ENCODE measurements at regions not wholly inside any gene's neighbourhood (a gene's known extent, or its start where the extent isn't known, plus 50 kb on each side); places are given as distances from the start of the nearest gene placed in this dataset.
"Not testable (repeated sequence)": the region's sequence is repeated elsewhere in the genome, so short reads cannot be mapped to it uniquely, and the experiment has no call there.

DNA sequence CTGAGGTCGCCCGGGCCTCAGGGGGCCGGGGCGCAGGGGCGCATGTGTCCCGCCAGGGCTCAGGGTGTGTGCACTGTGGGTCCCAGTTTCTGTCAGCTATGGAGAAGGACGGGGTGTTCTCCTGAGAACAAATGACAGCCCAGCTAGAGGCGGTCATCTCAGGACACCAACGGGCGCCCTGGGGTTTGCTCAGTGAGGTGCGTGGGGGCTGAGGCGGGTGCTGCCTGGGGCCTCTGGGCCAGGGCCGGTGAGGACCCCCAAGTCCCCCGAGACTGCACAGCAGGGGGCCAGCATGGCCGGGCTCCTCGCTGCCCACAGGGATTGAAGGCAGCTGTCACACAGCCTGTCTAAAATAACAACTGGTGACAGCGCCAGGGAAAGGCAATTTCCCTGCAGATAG is 808.8 kb upstream of the SOX11 start:
- DNase-seq: no peak

DNA sequence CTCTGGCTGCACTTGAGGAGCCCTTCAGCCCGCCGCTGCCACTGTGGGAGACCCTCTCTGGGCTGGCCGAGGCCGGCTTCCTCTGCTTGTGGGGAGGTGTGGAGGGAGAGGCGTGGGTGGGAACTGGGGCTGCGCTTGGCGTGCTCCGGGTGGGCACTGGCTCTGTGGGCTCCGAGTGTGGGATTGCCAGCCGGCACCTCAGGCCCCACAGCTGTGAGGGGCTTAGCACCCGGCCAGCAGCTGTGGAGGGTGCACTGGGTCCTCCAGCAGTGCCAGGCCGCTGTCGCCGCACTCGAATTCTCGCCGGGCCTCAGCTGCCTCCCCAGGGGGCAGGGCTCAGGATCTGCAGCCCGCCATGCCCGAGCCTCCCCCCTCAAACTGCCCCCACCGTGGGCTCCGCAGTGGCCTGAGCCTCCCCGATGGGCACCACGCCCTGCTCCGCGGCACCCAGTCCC is 808.0 kb upstream of the SOX11 start:
- no peak for DNase-seq

DNA sequence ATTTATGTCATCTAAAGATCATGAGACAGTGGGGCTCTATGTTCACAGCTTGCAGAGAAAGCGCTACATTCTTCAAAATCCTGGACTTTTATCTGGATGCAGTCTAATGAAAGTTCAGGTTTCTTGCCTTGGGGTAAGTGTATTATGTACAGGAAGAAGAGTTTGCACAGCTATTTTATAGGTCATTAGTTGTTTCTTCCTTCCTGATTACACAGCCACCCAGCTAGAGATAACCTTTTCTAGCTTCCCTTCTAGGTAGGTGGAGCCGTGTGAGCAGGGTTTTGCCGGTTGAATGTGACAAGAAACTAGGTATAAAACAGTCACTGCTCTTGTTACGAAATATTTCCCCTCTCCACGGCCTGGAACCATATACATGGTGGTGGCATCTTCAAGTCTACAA is 800.8 kb upstream of the SOX11 start:
- no peak for DNase-seq

DNA sequence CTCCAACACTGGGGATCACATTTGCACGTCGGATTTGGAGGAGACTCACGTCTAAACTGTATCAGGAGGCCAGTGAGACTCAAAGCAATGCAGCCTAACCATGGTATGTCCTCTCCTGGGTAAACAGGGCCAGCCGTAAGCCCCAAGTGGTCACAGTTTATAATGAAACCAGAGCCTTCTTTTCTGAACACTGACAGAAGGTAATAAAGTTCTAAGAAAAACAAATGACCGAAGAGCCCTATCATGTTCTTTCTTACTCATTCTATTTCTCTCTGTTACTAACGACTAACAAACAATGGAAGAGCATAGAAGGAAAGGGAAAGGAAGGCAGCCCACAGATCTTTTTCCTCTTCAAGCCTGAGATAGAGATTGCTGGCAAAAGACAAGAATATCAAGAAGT is 796.8 kb upstream of the SOX11 start:
- DNase-seq: no peak

DNA sequence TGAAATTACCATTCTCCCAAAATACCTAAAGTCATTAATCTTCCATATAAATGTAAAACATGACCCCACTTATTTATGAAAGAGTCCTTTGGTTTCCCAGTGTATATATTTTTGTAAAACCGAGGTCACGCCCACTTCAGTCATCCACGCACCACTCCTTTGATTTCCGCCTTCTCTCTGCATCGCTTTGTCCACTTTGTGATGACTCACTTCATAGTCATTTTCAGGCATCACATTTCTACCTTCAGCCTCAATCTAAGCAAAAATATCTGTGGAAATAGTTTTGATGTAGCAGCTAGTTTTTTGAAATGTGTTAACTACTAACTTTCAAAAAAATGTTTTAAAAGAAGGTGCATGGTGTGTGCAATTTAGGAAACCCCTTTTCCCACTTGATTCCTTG is 793.5 kb upstream of the SOX11 start:
- DNase-seq: no peak

DNA sequence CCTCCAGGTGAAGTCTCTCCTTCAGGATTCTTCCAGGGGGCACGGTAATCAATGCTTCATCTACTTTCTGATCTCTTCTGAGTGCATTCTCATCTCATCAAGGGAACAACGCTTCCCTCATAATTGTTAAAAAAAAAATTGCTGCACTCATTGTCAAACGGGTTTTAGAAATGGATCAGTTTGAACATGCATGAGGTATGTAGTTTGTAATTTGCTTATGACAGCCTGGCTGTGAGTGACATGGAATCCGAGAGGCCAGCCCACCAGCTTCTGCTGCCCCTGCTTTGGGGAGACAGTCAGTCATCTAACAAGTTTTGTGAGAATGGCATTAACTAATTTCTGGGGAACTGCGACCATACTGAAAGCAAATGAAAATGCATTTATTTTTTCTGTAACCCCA is 791.9 kb upstream of the SOX11 start:
- DNase-seq: no peak

DNA sequence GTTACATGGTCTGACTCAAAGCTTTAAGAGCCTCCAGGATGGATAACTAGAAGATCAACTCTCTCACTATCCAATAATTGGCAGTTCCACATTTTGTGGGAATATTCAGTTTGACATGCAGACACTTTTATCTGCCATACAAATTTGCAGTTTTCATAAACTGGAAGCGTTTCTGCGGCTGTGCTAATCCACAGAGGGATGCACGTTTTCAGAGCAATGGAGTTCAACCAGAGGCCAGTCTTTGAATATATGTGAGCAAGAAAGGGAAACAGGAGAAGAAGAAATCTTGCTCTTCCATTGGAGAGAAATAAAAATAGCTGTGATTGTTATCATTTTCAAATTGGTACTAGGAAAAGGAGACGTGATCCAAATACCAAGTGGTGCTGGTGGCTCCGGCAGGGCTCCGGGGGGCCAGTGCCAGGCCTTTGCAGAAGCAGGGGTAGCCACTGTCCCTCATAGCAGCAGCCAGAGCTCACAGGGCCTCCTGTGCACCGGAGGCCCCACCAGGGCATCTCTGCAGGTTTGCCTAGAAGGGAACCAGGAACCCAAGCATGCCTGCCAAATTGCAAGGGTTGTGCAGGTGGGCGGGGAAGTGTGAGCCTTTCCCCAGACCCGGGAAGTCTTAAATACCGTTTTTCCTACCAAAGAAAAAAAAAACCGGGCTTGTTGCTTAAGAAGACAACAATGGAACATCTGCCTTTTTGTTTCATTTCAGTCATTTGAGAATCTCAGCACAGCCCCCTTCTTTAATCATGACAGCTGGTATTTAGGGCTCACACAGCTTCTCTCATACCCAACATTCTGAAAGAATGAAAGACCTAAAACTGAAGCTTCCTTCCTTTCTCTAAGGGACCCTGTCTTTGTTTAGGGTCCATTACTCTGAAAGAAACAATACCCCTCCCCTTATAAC is 791.1 kb upstream of the SOX11 start:
- DNase-seq: no peak

DNA sequence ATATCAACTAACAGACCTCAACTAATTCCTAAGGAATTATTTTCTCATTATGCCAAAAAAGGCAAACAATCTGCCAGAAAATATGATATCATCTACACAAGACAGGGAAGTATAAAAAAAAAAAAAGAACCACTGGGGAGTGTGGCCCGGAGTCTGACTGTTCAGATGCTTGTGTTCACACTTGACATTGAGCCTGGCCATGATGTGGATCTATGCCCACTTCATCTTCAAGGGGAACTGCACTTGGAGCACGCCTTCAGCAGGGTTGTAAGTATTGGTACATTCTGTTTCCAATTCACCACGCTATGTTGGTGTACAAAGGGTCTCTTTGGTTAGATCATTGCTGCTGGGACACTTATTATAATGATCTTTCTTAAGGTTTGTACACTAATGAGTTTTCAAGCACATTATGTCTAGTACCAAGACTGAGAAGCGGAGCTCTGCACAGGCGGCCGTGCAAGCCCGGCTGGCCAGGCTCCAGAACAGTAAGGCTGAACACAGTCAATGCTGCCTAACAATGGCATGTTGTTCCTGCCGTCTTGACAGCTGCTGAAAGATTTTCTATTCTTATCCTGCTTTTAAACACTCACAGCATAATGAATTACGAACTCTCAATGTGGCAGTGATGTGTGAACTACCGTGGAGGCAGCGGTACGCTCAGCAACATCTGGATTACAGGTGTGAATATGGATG is 788.4 kb upstream of the SOX11 start:
- no peak for DNase-seq

DNA sequence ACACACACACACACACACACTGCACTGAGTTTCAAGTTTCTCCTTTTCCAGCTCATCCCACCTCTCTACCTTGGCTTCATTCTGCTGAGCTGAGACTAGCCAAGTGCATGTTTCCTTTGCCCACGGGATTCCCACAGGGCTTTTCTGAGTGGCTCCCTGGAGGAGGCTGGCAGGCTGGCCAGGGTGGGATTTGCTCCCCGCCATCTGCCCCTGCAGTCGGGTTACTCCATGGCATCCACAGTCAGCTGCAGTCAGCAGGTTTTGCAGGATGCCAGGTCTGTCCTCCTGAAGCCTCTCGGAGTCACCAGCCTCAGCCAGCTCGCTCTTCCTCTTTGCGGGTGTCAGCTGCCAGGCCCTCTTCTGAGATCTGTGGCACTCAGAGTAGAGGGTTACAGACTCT is 783.7 kb upstream of the SOX11 start:
- DNase-seq: no peak

DNA sequence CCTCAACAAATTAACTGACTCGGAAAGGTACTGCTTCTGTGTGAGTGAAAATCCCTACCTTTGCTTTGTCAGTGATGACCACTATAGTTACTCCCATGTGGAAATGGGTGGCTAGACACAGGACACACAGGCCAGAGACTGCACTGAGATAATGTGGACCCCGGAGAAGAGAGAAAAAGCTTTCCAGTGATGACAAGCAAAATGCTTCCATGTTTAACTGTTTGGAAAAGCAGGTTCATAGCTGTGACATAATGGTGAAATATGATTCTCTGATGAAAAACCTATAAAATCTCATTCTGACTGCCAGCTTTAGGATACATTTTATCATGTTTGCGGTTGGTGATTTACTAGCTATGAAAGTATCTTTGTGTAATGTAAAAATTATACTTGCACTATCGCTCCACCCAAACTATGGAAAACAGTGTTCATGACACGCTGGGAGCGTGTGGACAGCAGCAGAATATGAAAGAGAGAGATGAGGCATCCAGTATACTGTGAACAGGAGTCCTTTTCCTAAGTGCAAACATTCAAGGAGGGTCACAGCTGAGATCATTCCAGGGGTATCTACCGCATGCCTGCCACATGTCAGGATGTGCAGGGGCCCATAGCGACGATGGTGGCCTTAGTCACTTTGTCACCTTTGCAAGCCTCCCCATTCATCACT is 782.7 kb upstream of the SOX11 start:
- no peak for DNase-seq

DNA sequence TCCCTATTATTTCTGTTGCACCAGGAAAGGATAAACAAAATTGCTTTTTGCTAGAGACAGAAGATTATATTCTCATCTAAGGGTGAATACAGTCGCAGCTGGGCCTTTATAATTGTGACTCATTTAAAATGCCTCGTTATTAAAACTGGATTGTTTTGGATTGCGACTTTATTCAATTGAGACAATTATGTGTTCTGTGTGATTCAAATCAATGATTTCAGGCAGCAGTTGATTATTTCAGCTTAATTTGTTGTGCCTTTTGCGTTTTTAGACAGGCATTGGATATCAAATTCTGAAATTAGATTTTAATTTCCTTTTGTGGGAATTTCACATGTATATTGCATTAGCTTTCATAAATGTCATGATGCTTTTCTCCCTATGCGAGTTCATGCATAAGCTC is 778.1 kb upstream of the SOX11 start:
- no peak for DNase-seq

DNA sequence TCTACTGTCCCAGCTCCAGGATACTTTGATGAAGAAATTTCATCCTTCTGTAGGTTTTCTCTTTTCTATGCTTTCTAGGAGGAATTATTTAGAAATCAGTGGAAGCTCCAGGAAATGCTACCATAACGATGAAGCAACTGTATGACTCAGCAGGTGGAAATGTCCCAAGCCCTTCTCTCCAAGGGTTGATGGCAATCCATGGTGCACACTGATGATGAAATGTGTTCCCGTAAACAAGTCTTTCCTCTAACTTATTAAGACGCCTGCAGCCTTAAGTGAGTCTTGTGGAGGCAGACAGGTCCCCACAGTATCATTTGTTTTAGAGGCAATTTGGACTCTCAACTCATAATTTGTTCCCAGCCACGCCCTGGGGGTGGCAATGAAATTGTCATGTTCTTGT is 777.6 kb upstream of the SOX11 start:
- no peak for DNase-seq

DNA sequence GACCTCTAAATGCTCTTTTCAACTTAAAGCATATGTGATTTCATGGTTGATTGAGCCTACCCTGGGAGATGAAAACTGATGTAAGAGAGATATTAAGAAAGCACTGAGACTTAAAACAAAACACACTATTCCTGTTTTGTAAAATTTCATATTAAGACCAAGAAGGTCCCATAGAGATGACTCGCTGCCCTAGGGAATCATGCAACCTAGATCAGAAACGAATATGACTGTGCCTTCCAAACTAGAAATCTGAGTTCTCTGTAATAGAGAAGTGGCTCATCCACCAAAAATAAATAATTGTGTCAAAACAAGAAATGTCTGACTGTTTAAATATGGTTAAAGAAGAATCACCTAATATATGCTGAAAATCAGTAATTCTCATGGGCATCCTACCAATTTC is 776.8 kb upstream of the SOX11 start:
- no peak for DNase-seq

DNA sequence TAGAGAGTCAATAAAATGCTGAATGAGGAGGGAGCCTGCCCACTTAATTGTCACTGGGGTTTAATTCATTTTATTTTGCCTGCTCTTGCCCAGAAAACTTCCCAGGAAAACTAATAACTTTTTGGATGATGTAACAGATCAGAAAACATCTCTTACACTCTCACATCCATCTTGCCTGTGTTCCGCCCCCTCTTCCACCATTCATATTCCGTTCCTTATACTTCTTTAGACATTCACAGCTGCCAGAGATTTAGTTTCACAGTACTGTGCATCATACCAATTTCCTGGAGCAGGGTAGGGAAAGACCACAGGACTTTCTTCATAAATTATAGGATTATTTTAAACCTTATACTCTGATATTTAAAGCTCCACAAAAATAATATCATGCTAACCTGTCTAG is 776.1 kb upstream of the SOX11 start:
- DNase-seq: no peak

DNA sequence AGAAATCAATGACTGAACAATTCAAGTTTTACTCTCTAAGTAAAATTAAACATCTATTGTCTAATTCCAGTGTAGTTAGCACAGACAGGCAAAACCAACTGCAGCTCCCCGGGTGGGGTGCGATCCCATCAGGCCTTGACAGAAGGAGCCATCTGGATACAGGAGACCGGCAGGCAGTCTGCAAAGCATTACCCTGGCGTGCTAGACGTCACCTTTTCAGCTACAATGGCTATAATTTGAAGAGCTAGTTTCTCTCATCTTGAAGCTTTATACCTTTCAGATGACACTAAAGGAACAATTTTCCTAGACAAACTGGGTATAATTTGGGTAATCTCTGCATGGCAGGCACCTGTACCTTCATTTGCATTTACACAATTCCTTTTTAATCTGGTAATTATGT is 761.5 kb upstream of the SOX11 start:
- DNase-seq: no peak

DNA sequence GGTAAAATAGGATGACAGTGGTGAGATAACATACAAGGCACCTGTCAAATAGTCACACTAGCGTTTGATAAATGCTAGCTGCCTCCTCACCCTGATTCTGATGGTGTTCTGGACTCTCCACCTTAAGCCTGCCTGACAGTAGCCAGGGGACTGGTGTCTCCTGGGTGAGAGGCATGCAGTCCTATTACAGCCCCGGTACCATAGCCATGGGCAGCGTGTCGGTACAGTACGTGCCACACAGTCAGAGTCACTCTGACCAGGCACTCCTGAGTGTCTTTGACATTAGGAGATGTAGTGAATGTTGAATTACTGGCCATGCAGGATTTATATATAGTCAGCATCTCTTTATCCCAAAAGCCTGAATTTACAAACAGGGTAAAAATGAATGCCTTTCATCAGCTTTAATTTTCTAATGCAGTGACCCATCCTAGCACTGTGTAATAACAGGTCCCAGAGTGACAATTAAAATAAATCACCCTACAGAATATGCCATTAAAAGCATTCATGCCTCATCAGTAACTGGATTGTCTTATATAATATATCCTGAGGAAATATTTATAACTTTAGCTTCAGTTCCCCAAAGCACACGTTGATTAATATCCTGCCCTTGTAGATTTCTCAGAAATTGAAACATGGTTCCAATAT is 760.3 kb upstream of the SOX11 start:
- no peak for DNase-seq

DNA sequence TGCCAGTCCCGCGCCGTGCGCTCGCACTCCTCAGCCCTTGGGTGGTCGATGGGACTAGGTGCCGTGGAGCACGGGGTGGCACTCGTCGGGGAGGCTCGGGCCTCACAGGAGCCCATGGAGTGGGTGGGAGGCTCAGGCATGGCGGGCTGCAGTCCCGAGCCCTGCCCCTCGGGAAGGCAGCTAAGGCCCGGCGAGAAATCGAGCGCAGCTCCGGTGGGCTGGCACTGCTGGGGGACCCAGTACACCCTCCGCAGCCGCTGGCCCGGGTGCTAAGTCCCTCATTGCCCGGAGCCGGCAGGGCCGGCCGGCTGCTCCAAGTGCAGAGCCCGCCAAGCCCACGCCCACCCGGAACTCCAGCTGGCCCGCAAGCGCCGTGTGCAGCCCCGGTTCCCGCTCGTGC is 756.9 kb upstream of the SOX11 start:
- not testable (repeated sequence) for DNase-seq

DNA sequence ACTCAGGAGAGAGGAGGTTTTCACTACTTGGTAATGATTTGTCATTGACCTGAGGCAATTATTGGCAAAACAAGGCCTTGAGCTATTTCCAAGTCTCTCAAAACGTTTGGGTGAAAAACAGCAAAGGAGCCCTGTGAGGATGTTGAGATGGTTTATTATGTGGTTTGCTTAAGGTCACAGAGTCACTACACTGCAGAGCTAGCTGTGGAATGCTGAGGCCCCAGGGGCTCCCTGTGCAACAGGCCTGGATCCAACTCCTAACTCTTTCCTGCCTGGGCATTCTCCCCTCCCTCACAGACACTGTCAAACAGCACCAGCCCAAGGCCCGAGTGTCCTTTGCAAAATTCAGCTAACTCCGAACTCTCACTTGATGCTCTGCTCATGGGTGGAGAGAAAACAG is 754.6 kb upstream of the SOX11 start:
- DNase-seq: no peak

DNA sequence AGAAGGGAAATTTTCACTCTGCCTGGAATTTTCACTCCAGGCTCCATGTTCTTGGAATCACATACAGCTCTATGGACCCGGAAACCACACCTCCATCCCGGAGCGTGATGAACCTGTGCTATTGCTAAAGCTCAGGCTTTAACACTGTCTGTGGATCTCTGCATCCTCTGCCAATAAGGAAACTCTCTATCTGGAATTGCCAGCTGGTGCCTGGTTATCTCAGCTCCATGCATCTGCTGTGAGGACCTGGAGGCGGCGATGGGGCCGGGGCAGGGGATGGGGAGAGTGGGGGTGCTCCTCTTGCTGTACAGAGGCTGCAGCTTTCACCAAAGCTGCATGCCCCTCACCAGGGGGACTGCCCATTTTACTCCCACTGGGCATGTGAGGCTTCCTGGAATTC is 754.0 kb upstream of the SOX11 start:
- DNase-seq: no peak

DNA sequence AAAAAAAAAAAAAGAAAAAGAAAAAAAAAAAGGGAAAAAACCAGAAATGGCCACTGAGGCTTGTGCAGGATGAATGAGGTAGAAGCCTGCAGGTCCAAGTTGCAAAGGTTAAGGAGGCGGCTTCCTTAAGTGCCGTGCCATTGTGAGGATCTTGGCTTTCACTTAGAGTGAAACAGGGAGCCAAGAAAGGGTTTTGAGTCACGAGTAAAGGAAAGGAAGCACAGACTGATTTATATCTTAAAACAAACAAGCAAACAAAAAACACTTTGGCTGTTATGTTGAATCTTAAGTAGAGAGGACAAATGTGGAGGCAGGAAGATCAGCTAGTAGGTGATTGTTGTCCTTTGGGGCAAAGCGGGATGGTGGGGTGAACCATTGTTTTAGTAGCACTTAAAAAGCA is 749.7 kb upstream of the SOX11 start:
- no peak for DNase-seq

DNA sequence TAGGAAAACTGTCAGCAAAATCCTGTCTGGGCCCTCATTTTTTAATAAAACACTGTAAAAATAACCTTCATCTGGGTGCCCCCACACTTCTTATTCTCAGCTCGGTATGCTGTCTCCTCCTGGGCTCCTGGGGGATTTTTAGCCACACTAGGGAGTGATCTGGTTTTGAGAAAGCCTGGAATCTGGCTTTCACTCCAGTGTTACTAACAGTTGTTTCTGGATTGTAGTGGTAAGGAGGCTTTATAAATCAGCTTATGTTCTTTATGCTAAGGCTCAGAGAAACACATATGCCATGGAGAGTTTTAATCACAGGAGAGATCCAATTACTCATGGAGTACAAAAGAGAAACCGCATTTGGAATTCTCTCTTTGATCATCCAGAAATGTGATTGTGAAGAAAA is 744.3 kb upstream of the SOX11 start:
- no peak for DNase-seq

DNA sequence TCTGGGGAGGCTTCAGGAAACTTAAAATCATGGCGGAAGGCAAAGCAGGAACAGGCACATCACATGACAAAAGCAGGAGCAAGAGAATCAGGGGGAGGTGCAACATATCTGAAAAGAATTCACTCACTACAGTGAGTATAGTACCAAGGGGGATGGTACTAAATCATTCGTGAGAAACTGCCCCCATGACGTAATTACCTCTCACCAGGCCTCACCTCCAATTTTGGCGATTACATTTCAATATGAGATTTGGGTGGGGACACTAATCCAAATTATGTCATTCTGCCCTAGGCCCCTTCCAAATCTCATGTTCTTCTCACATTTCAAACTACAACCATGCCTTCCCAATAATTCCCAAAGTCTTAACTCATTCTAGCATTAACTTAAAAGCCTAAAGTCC is 740.8 kb upstream of the SOX11 start:
- no peak for DNase-seq

DNA sequence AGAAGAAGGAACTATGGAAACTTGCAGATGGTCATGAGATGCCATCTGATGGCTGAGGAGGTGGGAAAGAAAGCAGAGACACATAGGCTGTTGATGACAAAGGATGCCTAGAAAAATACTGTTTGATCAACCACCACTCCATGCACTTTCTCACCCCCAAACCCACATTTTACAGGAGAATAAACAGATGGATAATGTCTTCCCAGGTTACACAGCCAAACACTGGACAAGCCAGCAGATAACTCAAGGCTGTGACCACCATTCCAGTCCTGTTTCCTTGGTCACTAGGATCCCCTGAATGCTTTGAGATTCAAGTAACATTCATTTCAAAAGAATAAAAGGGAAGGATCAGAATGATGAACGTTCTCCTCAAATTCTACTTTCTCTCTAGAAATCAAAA is 733.0 kb upstream of the SOX11 start:
- no peak for DNase-seq

DNA sequence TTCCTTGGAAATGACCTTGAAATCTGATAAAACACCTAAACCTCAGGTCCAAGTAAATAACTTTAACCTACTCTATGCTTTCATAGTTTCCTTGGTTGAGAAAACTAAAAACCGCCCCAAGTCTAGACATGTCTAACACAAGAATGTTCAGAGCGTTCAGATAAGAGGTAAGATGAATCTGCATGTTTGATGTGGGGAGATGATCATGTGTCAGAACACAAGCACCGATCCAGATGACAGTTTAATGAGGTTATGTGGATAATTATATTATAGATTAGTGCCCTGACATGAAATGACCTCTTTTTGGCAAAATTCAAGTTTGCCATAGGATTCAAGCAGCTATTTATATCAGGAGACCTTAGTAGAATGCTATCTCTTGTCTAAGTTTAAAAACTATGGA is 729.8 kb upstream of the SOX11 start:
- DNase-seq: no peak

Measured in activated effector memory CD4-positive, alpha-beta T cell treated with anti-CD3 and anti-CD28 coated beads, Interleukin-2, amount 50 U/mL, for 16 hours (primary cell).